Hematopoietic multipotent progenitor cell (in vitro differentiated cells): ENCODE measurements at regions not wholly inside any gene's neighbourhood (a gene's known extent, or its start where the extent isn't known, plus 50 kb on each side); places are given as distances from the start of the nearest gene placed in this dataset. TPM values are rescaled to one million over a fixed set of nuclear protein-coding genes. Genes with fewer than 3 reads are reported as not detected.

Source experiments
- DNase-seq, 3 donors: peaks; one replicate each; pipeline ENCODE4 v3.0.0-alpha.2; 2011 to 2015; ENCODE audit warnings: low read depth in 2 of 3, low spot score in 2 of 3
- small RNA-seq: library from RNA; depleted of rRNA; stranded (forward); fragments of <200 nt; gene quantifications from one replicate; pipeline ENCODE3, GENCODE V24; 2012

DNA sequence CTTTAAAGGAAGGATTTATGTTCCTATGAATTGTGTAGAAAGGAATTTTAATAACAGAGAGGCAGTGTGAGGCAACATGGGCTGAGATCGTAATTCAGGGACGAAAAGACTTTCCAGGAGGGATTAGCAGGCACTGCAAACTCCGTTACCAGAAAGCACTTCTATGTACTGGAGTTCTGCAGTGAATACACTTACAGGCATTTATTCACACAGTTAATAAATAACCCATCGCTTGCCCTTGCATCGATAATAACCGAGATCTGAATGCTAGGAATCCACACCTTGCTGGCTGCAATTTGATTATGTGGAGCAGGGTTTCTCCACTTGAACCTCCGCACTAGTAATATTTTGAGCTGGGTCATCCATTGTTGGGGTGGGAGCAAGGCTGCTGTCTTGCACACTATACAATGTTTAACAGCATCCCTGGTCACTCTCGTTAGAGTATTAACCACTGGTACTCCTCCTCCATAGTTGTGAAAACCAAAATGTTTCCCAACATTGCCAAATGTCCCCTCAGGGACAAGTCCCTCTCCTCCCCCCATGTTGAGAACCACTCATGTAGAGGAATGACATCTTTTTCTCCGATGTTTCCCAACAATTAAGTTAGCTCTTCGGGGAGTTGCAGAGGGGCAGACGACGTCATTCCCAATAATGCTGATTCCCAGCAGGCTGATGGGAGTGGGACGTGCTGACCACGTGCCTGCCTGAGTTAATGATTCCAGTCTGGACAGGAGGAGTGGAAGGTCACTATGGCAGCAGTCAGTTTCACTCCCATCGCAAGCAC is 99.5 kb downstream of the SNX19 start:
- no peak for DNase-seq

- DNase-seq, result no peak
These were observed 98.8 kb downstream of the SNX19 start for GRCh38 chr11:130817330-130817944.

DNA sequence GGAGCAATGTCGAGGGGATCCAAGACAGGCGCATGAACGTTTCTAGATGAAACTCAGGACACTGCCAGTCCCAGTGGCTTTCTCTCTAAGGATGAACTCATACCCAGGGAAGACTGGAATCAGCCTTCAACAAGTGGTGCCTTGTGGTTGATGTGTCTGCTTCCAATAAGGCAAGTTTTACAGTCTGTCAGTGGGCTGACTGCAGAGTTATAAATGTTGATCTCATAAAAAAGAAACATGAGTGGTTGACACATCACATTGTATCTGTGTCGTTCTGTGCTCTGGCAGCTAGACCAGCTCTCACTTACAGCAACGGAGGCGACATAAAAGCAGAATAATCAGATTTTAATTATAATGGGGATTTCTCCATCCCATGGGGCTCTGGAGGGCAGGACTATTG is 96.7 kb downstream of the SNX19 start:
- no peak for DNase-seq

Small RNA genes in the stretch of these regions (small RNA-seq; reads per million reads assigned to genes)
- gene AP004371.1, result not detected
- gene MIR8052, result not detected
